IMR-90 (cell line): ENCODE measurements at regions not wholly inside any gene's neighbourhood (a gene's known extent, or its start where the extent isn't known, plus 50 kb on each side); places are given as distances from the start of the nearest gene placed in this dataset.

Experiments used
- ATAC-seq: fragments of 200-7000 bp; cut with Tn5 transposase; 2 replicates; pipeline ENCODE4 v1.9.1; 2020; ENCODE audit warnings: low read depth, mild to moderate bottlenecking, moderate library complexity
- BruUV-seq: library from RNA; stranded (reverse); fragments of 400-500 nt; replicated peaks from 2 replicates; lab custom pipeline; 2021; lab: Mats Ljungman, UMichigan
- CTCF ChIA-PET: fragments of 300-600 bp; formaldehyde crosslinking; extraction: SDS; loops from one replicate; lab custom pipeline; 2021; ENCODE audit warnings: antibody characterized with exemption; lab: Yijun Ruan, JAX
- POLR2A ChIA-PET: fragments of 300-600 bp; sonication (Branson Sonifier 250); formaldehyde crosslinking; loops from one replicate; lab custom pipeline; 2022; ENCODE audit warnings: antibody characterized with exemption; ENCODE audit not compliant: unreplicated experiment; lab: Charles Lee
- DNase-seq: peaks from one replicate; pipeline ENCODE4 v3.0.0; 2013
- H2AFZ ChIP-seq: replicated peaks from 2 replicates; pipeline ENCODE3; 2013; ENCODE audit warnings: low read length, mild to moderate bottlenecking; ENCODE audit not compliant: poor library complexity
- H2AK5ac ChIP-seq: 2 replicates; pipeline ENCODE4 v1.6.1; 2013; ENCODE audit warnings: low read depth, low read length, inconsistent platforms
- H2AK9ac ChIP-seq: replicated peaks from 2 replicates; pipeline ENCODE3; 2013; ENCODE audit warnings: mild to moderate bottlenecking, low read depth, low read length, moderate library complexity; ENCODE audit not compliant: poor library complexity
- H2BK120ac ChIP-seq: 2 replicates; pipeline ENCODE4 v1.6.1; 2013; ENCODE audit warnings: low read depth, low read length, inconsistent platforms
- H2BK15ac ChIP-seq: 3 replicates; pipeline ENCODE4 v1.6.1; 2013; ENCODE audit warnings: low read depth, low read length, inconsistent platforms
- H2BK20ac ChIP-seq: 2 replicates; pipeline ENCODE4 v1.6.1; 2013; ENCODE audit warnings: low read depth, mild to moderate bottlenecking, inconsistent platforms, low read length, moderate library complexity
- H2BK5ac ChIP-seq: 2 replicates; pipeline ENCODE4 v1.6.1; 2013; ENCODE audit warnings: mild to moderate bottlenecking, low read depth, low read length, inconsistent platforms; ENCODE audit not compliant: poor library complexity, severe bottlenecking
- H3K14ac ChIP-seq: replicated peaks from 2 replicates; pipeline ENCODE4 v1.6.1; 2013; ENCODE audit warnings: low read depth, low read length, inconsistent platforms
- H3K18ac ChIP-seq: 2 replicates; pipeline ENCODE4 v1.6.1; 2013; ENCODE audit warnings: low read depth, low read length, control low read depth
- H3K23ac ChIP-seq: 2 replicates; pipeline ENCODE4 v1.6.1; 2013; ENCODE audit warnings: low read depth, low read length, inconsistent platforms
- H3K27ac ChIP-seq: 2 replicates; pipeline ENCODE4 v1.5.1; 2013; ENCODE audit warnings: mild to moderate bottlenecking, control low read depth, low read length; ENCODE audit not compliant: insufficient read depth
- H3K27me3 ChIP-seq: 2 replicates; pipeline ENCODE4 v1.6.1; 2013; ENCODE audit warnings: low read length; ENCODE audit not compliant: control insufficient read depth, insufficient read depth
- H3K36me3 ChIP-seq: 2 replicates; pipeline ENCODE4 v1.6.1; 2013; ENCODE audit warnings: low read length, mixed read lengths; ENCODE audit not compliant: control insufficient read depth, insufficient read depth
- H3K4ac ChIP-seq: 2 replicates; pipeline ENCODE4 v1.6.1; 2013; ENCODE audit warnings: low read depth, low read length, inconsistent platforms
- H3K4me1 ChIP-seq: 2 replicates; pipeline ENCODE4 v1.6.1; 2013; ENCODE audit warnings: low read length, mixed read lengths; ENCODE audit not compliant: control insufficient read depth, insufficient read depth
- H3K4me2 ChIP-seq: 2 replicates; pipeline ENCODE4 v1.6.1; 2013; ENCODE audit warnings: low read depth, mild to moderate bottlenecking, control low read depth, low read length, moderate library complexity
- H3K4me3 ChIP-seq: 2 replicates; pipeline ENCODE4 v1.5.1; 2013; ENCODE audit warnings: low read depth, mild to moderate bottlenecking, control low read depth, low read length, moderate library complexity; ENCODE audit not compliant: insufficient read depth
- H3K56ac ChIP-seq: 2 replicates; pipeline ENCODE4 v1.6.1; 2013; ENCODE audit warnings: low read length, inconsistent platforms; ENCODE audit not compliant: insufficient read depth; ENCODE audit errors: extremely low read depth
- H3K79me1 ChIP-seq, 2 experiments: 2 replicates each; pipeline ENCODE4 v1.6.1; 2013; ENCODE audit warnings: low read length in 2 of 2, inconsistent platforms in 1 of 2, low read depth in 1 of 2
- H3K9ac ChIP-seq: 2 replicates; pipeline ENCODE4 v1.6.1; 2013; ENCODE audit warnings: low read depth, low read length, control low read depth
- H3K9me1 ChIP-seq: 2 replicates; pipeline ENCODE4 v1.6.1; 2013; ENCODE audit warnings: low read length, inconsistent platforms; ENCODE audit not compliant: insufficient read depth
- H3K9me3 ChIP-seq: 2 replicates; pipeline ENCODE4 v1.6.1; 2013; ENCODE audit warnings: low read length; ENCODE audit not compliant: control insufficient read depth, insufficient read depth
- H4K20me1 ChIP-seq: 2 replicates; pipeline ENCODE4 v1.6.1; 2013; ENCODE audit warnings: low read length, inconsistent platforms; ENCODE audit not compliant: insufficient read depth
- H4K5ac ChIP-seq: 2 replicates; pipeline ENCODE4 v1.6.1; 2013; ENCODE audit warnings: mild to moderate bottlenecking, low read depth, low read length, control low read depth
- H4K8ac ChIP-seq, 2 experiments: 2 replicates each; pipeline ENCODE4 v1.6.1; 2013; ENCODE audit warnings: low read depth in 2 of 2, low read length in 2 of 2, control low read depth in 1 of 2, inconsistent platforms in 1 of 2
- H4K91ac ChIP-seq: 2 replicates; pipeline ENCODE4 v1.6.1; 2013; ENCODE audit warnings: low read depth, low read length, inconsistent platforms; ENCODE audit not compliant: insufficient read depth
- CTCF ChIP-seq: conservative IDR thresholded peaks from 2 replicates; pipeline ENCODE4 v1.5.1; 2012; ENCODE audit warnings: mild to moderate bottlenecking, low read depth, low read length, improper control_type of control experiment
- RAD21 ChIP-seq: IDR thresholded peaks from 2 replicates; pipeline ENCODE4 v1.6.1; 2012; ENCODE audit warnings: low read length, improper control_type of control experiment
- RCOR1 ChIP-seq: IDR thresholded peaks from 2 replicates; pipeline ENCODE4 v1.6.1; 2012; ENCODE audit warnings: mild to moderate bottlenecking, low read length, improper control_type of control experiment; ENCODE audit not compliant: insufficient replicate concordance
- SMC3 ChIP-seq: fragments of 150-350 bp; IDR thresholded peaks from 2 replicates; pipeline ENCODE4 v1.6.1; 2016; ENCODE audit warnings: low read depth, mild to moderate bottlenecking, antibody characterized with exemption, low read length, moderate library complexity
- WGBS, 2 experiments: methylation state at CpG; one replicate each; pipeline versions ENCODE4 v1.1.5 to v1.1.7; 2013; ENCODE audit warnings: missing lambda C conversion rate in 2 of 2; ENCODE audit not compliant: insufficient read length in 1 of 2; ENCODE audit errors: extremely low coverage in 2 of 2; 5-methylcytosine and 5-hydroxymethylcytosine counted together
- dilution Hi-C: fragments of 300-500 bp; cut with HindIII; formaldehyde crosslinking; loops from one replicate; pipeline ENCODE4 v1.14.3; 2018; ENCODE audit warnings: low sequenced_read_pairs; ENCODE audit not compliant: unreplicated experiment
- in situ Hi-C: fragments of 300-500 bp; cut with MboI; formaldehyde crosslinking; loops from 3 replicates; pipeline ENCODE4 v1.14.3; 2019; ENCODE audit warnings: low sequenced_read_pairs, inconsistent platforms, mixed read lengths
- intact Hi-C: fragments of 100-400 bp; cut with micrococcal nuclease; formaldehyde crosslinking; loops from 2 replicates; pipeline ENCODE4 v1.10.0; 2022

GRCh38 chr6:94588301-94588700, 989.0 kb upstream of the MANEA start:
- no peak overlapping the region for H3K4me2 ChIP-seq
- H3K79me1 ChIP-seq: no peaks in the 10 kb centered on the region
- H2BK20ac ChIP-seq: no peak overlapping the region
- H3K23ac ChIP-seq: no peak overlapping the region
- H3K4ac ChIP-seq: no peak overlapping the region
- H2AK5ac ChIP-seq: no peak overlapping the region
- no peaks in the 10 kb centered on the region for H3K4me1 ChIP-seq
- in situ Hi-C loops: no loop called here
- no CpG with 5 or more reads among the region's 3 CpGs for WGBS, 2 experiments
- ChIA-PET POLR2A (no interaction called here), CTCF (no interaction called here)
- H4K5ac ChIP-seq: no peak overlapping the region
- DNase-seq (no peak), ATAC-seq (no peak)
- intact Hi-C loops: no loop called here
- no peak overlapping the region for H3K4me3 ChIP-seq
- BruUV-seq: no TSS peak
- no peak overlapping the region for H3K9ac ChIP-seq
- no peak overlapping the region for H2BK120ac ChIP-seq
- H2AK9ac ChIP-seq: no peak overlapping the region
- H3K27me3 ChIP-seq: no peaks in the 10 kb centered on the region
- no peak overlapping the region for H3K14ac ChIP-seq
- H3K36me3 ChIP-seq: no peaks in the 10 kb centered on the region
- no peak overlapping the region for H3K18ac ChIP-seq
- H3K9me3 ChIP-seq: no peaks in the 10 kb centered on the region
- H3K9me1 ChIP-seq: no peaks in the 10 kb centered on the region
- no peak overlapping the region for H2AFZ ChIP-seq
- H4K8ac ChIP-seq: no peak overlapping the region
- no peak overlapping the region for H4K91ac ChIP-seq
- H3K56ac ChIP-seq: no peak overlapping the region
- TF ChIP-seq RCOR1 (no peak), CTCF (no peak), RAD21 (no peak), SMC3 (no peak)
- dilution Hi-C loops: no loop called here
- H2BK15ac ChIP-seq: no peak overlapping the region
- H4K20me1 ChIP-seq: no peaks in the 10 kb centered on the region
- H2BK5ac ChIP-seq: no peak overlapping the region
- H3K27ac ChIP-seq: no peak overlapping the region
